AG04450 (cell line): ENCODE measurements at regions not wholly inside any gene's neighbourhood (a gene's known extent, or its start where the extent isn't known, plus 50 kb on each side); places are given as distances from the start of the nearest gene placed in this dataset.

Experiments
- CTCF ChIA-PET: fragments of 300-600, 350-600 bp; formaldehyde crosslinking; extraction: SDS; loops from one replicate; lab custom pipeline; 2022; ENCODE audit warnings: antibody characterized with exemption, inconsistent platforms; lab: Charles Lee
- POLR2A ChIA-PET: fragments of 350-600 bp; formaldehyde crosslinking; extraction: SDS; loops from one replicate; lab custom pipeline; 2021; ENCODE audit warnings: antibody characterized with exemption, inconsistent platforms; lab: Yijun Ruan, JAX
- DNase-seq: peaks from one replicate; pipeline ENCODE4 v3.0.0-alpha.2; 2011; ENCODE audit warnings: low read depth, low spot score
- H3K27ac ChIP-seq: one replicate; pipeline ENCODE4 v1.5.1; 2012; ENCODE audit warnings: low read depth, low read length, control low read depth
- H3K27me3 ChIP-seq: one replicate; pipeline ENCODE4 v1.6.0; 2012; ENCODE audit warnings: low read length; ENCODE audit not compliant: control insufficient read depth, insufficient read depth
- H3K4me3 ChIP-seq: 2 replicates; pipeline ENCODE4 v1.5.1; 2011; ENCODE audit warnings: mild to moderate bottlenecking, low read depth, low read length, control low read depth
- H3K9me3 ChIP-seq: 2 replicates; pipeline ENCODE4 v1.5.1; 2012; ENCODE audit warnings: low read length; ENCODE audit not compliant: control insufficient read depth, insufficient read depth
- TF ChIP-seq, protein P1 (sequence below): IDR thresholded peaks from 2 replicates; pipeline ENCODE4 v1.5.1; 2011; ENCODE audit warnings: low read depth, low read length, control low read depth, inconsistent platforms

- no peak for DNase-seq
- ChIA-PET POLR2A (no interaction called here), CTCF (interaction anchor here (2.2 kb wide), 1 partner anchor 22 kb away, joined by 6 read pairs; no protein-coding TSS in a partner anchor)
- Histone ChIP-seq H3K4me3 (no peak overlapping the region), H3K9me3 (no peaks in the 10 kb centered on the region), H3K27me3 (no peaks in the 10 kb centered on the region), H3K27ac (no peak overlapping the region)
- TF ChIP-seq, protein P1, sequence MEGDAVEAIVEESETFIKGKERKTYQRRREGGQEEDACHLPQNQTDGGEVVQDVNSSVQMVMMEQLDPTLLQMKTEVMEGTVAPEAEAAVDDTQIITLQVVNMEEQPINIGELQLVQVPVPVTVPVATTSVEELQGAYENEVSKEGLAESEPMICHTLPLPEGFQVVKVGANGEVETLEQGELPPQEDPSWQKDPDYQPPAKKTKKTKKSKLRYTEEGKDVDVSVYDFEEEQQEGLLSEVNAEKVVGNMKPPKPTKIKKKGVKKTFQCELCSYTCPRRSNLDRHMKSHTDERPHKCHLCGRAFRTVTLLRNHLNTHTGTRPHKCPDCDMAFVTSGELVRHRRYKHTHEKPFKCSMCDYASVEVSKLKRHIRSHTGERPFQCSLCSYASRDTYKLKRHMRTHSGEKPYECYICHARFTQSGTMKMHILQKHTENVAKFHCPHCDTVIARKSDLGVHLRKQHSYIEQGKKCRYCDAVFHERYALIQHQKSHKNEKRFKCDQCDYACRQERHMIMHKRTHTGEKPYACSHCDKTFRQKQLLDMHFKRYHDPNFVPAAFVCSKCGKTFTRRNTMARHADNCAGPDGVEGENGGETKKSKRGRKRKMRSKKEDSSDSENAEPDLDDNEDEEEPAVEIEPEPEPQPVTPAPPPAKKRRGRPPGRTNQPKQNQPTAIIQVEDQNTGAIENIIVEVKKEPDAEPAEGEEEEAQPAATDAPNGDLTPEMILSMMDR: no peak
Measured at GRCh38 chr13:72567566-72567965, 159.9 kb downstream of the MZT1 start.

GRCh38 chr13:72566526-72566925 is 160.9 kb downstream of the MZT1 start:
- ChIA-PET POLR2A (no interaction called here), CTCF (interaction anchor here (1.2 to 2.2 kb wide), 3 partner anchors 9 to 21 kb away, joined by 4 to 6 read pairs (median 6); no protein-coding TSS in a partner anchor)
- DNase-seq: no peak
- no peaks in the 10 kb centered on the region for H3K27me3 ChIP-seq
- no peaks in the 10 kb centered on the region for H3K9me3 ChIP-seq
- H3K4me3 ChIP-seq: no peak overlapping the region
- TF ChIP-seq, protein P1: no peak
- H3K27ac ChIP-seq: no peak overlapping the region

GRCh38 chr13:72565893-72566292 is 161.5 kb downstream of the MZT1 start:
- ChIA-PET CTCF (interaction anchor here (0.7 to 2.2 kb wide), 5 partner anchors 8 to 91 kb away, joined by 3 to 6 read pairs (median 4); no protein-coding TSS in a partner anchor), POLR2A (no interaction called here)
- H3K4me3 ChIP-seq: no peak overlapping the region
- H3K27me3 ChIP-seq: no peaks in the 10 kb centered on the region
- TF ChIP-seq, protein P1: peak; percentile 72
- H3K9me3 ChIP-seq: no peaks in the 10 kb centered on the region
- DNase-seq: no peak
- H3K27ac ChIP-seq: no peak overlapping the region

DNA sequence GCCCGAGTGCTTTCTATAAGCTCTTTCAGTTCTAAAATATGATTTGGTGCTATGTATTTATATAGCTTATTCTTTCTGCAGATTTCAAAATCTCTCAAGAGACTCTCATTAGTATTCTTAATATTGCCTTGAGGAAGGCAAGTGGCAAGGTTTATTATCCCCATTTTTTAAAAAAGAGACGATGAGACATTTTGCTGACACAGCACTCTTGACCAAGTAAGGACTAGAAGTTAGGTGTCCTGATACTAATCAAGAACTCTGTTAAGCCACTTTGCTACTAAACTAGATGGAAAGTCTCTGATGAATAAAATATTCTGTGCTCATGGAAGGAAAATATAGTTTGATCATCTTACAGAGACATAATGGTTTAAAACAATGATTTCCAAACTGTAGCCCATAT is 164.7 kb downstream of the MZT1 start:
- DNase-seq: no peak
- no peaks in the 10 kb centered on the region for H3K9me3 ChIP-seq
- TF ChIP-seq, protein P1: no peak
- H3K4me3 ChIP-seq: no peak overlapping the region
- POLR2A ChIA-PET: no interaction called here
- no peak overlapping the region for H3K27ac ChIP-seq
- no peaks in the 10 kb centered on the region for H3K27me3 ChIP-seq
- CTCF ChIA-PET: interaction anchor here (0.6 kb wide), 1 partner anchor 117 kb away, joined by 3 read pairs; no protein-coding TSS in a partner anchor

- no peaks in the 10 kb centered on the region for H3K9me3 ChIP-seq
- ChIA-PET CTCF (no interaction called here), POLR2A (no interaction called here)
- TF ChIP-seq, protein P1: no peak
- no peak overlapping the region for H3K4me3 ChIP-seq
- DNase-seq: no peak
- no peak overlapping the region for H3K27ac ChIP-seq
- H3K27me3 ChIP-seq: no peaks in the 10 kb centered on the region
Measured at GRCh38 chr13:72561791-72562190, 165.6 kb downstream of the MZT1 start.
